Choroid plexus epithelial cell (primary cell): ENCODE measurements at regions not wholly inside any gene's neighbourhood (a gene's known extent, or its start where the extent isn't known, plus 50 kb on each side); places are given as distances from the start of the nearest gene placed in this dataset.

Experiments used
- DNase-seq: peaks from one replicate; pipeline ENCODE4 v3.0.0-alpha.2; 2010; ENCODE audit warnings: low read depth
- H3K4me3 ChIP-seq: 2 replicates; pipeline ENCODE4 v1.5.1; 2011; ENCODE audit warnings: low read depth, mild to moderate bottlenecking, control low read depth, low read length, moderate library complexity
- TF ChIP-seq, protein P1 (sequence below): conservative IDR thresholded peaks from 2 replicates; pipeline ENCODE4 v1.5.1; 2011; ENCODE audit warnings: low read depth, mild to moderate bottlenecking, control low read depth, inconsistent platforms, low read length, moderate library complexity

GRCh38 chr16:86038926-86039310, 140.0 kb downstream of the IRF8 start:
- no peak overlapping the region for H3K4me3 ChIP-seq
- TF ChIP-seq, protein P1, sequence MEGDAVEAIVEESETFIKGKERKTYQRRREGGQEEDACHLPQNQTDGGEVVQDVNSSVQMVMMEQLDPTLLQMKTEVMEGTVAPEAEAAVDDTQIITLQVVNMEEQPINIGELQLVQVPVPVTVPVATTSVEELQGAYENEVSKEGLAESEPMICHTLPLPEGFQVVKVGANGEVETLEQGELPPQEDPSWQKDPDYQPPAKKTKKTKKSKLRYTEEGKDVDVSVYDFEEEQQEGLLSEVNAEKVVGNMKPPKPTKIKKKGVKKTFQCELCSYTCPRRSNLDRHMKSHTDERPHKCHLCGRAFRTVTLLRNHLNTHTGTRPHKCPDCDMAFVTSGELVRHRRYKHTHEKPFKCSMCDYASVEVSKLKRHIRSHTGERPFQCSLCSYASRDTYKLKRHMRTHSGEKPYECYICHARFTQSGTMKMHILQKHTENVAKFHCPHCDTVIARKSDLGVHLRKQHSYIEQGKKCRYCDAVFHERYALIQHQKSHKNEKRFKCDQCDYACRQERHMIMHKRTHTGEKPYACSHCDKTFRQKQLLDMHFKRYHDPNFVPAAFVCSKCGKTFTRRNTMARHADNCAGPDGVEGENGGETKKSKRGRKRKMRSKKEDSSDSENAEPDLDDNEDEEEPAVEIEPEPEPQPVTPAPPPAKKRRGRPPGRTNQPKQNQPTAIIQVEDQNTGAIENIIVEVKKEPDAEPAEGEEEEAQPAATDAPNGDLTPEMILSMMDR: no peak
- no peak for DNase-seq

- H3K4me3 ChIP-seq: no peak overlapping the region
- no peak for DNase-seq
- TF ChIP-seq, protein P1: no peak
Observed at GRCh38 chr16:86039606-86040005, 140.6 kb downstream of the IRF8 start.

DNA sequence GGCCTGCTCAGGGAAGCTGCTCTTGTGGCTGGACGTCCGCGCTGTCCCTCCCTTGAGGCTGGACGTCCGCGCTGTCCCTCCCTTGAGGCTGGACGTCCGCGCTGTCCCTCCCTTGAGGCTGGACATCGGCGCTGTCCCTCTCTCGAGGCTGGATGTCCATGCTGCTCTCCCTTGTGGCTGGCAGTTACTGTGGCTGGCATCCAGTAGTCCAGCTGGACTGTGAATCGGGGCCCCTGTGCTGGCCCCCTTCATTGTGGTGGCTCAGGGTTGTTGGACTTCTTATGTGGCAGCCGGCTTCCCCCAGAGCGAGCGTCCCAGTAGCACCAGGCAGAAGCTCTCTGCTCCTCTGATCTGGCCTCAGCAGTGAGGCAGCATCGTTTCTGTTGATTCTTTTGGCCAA, 141.5 kb downstream of the IRF8 start:
- TF ChIP-seq, protein P1: no peak
- no peak overlapping the region for H3K4me3 ChIP-seq
- DNase-seq: no peak

DNA sequence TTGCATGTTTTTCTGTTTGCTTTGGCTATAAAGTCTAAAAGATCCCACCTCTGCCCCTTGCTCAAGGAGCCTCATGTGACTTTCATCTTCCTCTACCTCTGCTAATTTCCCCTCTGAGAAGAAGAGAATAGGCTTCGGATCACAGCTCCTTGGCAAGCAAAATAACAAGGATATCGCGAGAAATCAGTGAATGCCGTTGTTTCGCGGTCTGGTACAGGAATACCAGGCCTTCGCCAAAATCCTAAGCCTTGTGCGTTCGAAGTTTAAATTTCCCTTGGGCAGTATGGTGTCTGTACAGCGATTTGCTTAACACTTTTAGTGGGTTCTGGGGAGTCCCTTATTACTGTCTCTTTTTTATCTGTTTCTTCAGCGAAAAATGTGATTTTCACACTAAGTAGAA, 142.3 kb downstream of the IRF8 start:
- TF ChIP-seq, protein P1: no peak
- no peak overlapping the region for H3K4me3 ChIP-seq
- no peak for DNase-seq

DNA sequence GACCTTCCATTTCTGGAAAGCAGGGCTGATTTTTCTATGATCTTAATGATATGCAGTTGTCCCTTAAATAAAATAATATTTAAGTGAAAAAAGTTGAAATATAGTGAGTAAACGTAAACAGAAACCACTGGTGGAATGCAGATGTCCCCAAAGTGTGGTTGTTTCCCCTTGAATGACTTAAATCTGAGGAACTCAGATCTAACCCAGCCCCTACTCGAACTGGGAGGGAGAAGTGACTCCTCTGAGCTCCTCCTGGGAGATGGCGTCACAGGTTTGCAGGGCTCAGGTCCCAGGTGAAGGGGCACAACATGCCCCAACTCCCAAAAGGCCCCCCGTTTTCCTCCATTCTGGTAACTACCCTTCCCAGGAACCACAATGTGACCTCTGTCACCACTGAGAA, 142.8 kb downstream of the IRF8 start:
- TF ChIP-seq, protein P1: no peak
- H3K4me3 ChIP-seq: no peak overlapping the region
- DNase-seq: no peak

- DNase-seq: no peak
- no peak overlapping the region for H3K4me3 ChIP-seq
- TF ChIP-seq, protein P1: no peak
Observed at GRCh38 chr16:86042393-86042792, 143.4 kb downstream of the IRF8 start.

GRCh38 chr16:86042996-86043725, 144.2 kb downstream of the IRF8 start:
- TF ChIP-seq, protein P1: no peak

More at GRCh38 chr16:86042996-86043725, 144.2 kb downstream of the IRF8 start:
- no peak overlapping the region for H3K4me3 ChIP-seq
- no peak for DNase-seq
